ENCODE measurements at regions not wholly inside any gene's neighbourhood (a gene's known extent, or its start where the extent isn't known, plus 50 kb on each side); places are given as distances from the start of the nearest gene placed in this dataset.

DNA sequence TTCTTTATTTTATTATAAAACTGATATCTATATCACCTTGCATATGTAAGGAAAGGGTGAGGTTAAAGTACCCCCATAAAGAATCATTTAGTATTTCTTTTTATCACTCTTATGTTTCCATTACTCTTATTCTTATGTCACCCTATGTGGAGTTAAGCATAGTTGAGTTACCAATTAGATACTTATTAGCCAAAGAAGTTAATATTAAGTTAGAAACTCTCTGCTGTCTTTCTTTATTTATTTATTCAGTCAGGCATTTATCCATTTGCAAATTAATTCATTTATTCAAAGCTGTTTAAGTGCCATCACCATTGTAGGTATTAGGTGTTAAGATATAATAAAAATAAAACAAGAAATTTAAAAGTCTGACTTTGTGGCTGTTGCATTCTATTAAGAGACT is 1279.1 kb upstream of the CITED2 start:
- TF ChIP-seq EZH2 (IDR thresholded peaks at IDR 0.05; ENCODE audit: low read depth) (no peak), CTCF (conservative IDR thresholded peaks at IDR 0.05) (no peak)

Data from PC-9 (cell line).